ENCODE measurements at regions not wholly inside any gene's neighbourhood (a gene's known extent, or its start where the extent isn't known, plus 50 kb on each side); places are given as distances from the start of the nearest gene placed in this dataset.

- H3K4me3 ChIP-seq (ENCODE audit: low read depth, low read length): no peak overlapping the region
- no peaks in the 10 kb centered on the region for H3K4me1 ChIP-seq (ENCODE audit: insufficient read depth)
- H3K36me3 ChIP-seq (ENCODE audit: insufficient read depth): no peaks in the 10 kb centered on the region
- no peak for DNase-seq (ENCODE audit: extremely low spot score)
- no peak overlapping the region for H3K27ac ChIP-seq (ENCODE audit: low read depth)
Measured at GRCh38 chr12:42760550-42760949, 171.0 kb upstream of the PRICKLE1 start.

GRCh38 chr12:42759622-42760273, 170.2 kb upstream of the PRICKLE1 start:
- no peak overlapping the region for H3K27ac ChIP-seq (ENCODE audit: low read depth)
- 54% methylated on average over 6 of the region's 6 CpGs for WGBS

GRCh38 chr12:42758806-42759205, 169.3 kb upstream of the PRICKLE1 start:
- H3K27ac ChIP-seq (ENCODE audit: low read depth): no peak overlapping the region
- no peaks in the 10 kb centered on the region for H3K4me1 ChIP-seq (ENCODE audit: insufficient read depth)
- 85% methylated on average over 4 of the region's 4 CpGs for WGBS
- no peak overlapping the region for H3K4me3 ChIP-seq (ENCODE audit: low read depth, low read length)
- H3K36me3 ChIP-seq (ENCODE audit: insufficient read depth): no peaks in the 10 kb centered on the region
- DNase-seq (ENCODE audit: extremely low spot score): no peak

More at GRCh38 chr12:42759622-42760273, 170.2 kb upstream of the PRICKLE1 start:
- no peak for DNase-seq (ENCODE audit: extremely low spot score)
- no peaks in the 10 kb centered on the region for H3K36me3 ChIP-seq (ENCODE audit: insufficient read depth)
- H3K4me3 ChIP-seq (ENCODE audit: low read depth, low read length): no peak overlapping the region
- no peaks in the 10 kb centered on the region for H3K4me1 ChIP-seq (ENCODE audit: insufficient read depth)

- no peak for DNase-seq (ENCODE audit: extremely low spot score)
- Histone ChIP-seq H3K36me3 (ENCODE audit: insufficient read depth) (no peaks in the 10 kb centered on the region), H3K4me3 (ENCODE audit: low read depth, low read length) (no peak overlapping the region), H3K4me1 (ENCODE audit: insufficient read depth) (no peaks in the 10 kb centered on the region), H3K27ac (ENCODE audit: low read depth) (no peak overlapping the region)
- 84% methylated on average over 8 of the region's 8 CpGs for WGBS
Measured at GRCh38 chr12:42757624-42758119, 168.1 kb upstream of the PRICKLE1 start.

DNA sequence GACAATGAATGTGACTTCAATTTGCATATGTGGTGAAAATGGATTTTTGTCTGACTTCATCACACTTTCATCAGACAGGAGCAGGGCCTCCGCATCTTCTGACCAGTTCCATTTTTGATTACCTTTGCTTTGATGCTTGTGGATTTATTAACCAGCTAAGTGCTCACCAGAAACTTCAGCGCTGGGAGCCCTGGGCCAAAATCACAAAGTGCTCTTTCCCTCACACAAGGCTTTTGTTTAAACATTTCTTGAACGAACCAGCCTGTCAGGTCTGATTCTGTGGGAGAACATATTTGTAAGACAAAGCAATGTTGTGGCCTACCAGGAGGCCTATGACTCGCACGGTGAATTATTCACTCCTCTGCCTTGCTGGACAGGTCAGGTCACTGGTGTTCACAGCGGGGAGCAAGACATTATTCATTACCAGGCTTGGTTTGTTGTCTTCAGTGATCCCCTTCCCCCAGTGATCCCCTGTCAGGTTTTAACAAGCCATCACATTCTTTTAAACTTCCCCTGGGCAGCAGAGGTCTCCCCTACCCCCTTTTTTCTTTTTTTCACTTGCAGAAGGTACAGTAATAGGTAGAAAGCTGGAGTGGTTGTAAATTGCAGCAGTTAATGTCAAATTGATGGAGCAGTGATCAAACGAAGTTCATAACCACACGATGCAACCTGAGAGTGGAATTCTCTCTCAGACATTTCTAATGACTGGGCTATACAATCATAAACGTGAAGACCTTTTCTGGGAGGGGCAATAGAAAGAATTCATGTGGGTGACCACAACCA, 167.5 kb upstream of the PRICKLE1 start:
- Histone ChIP-seq H3K27ac (ENCODE audit: low read depth) (no peak overlapping the region), H3K4me1 (ENCODE audit: insufficient read depth) (no peaks in the 10 kb centered on the region), H3K36me3 (ENCODE audit: insufficient read depth) (no peaks in the 10 kb centered on the region), H3K4me3 (ENCODE audit: low read depth, low read length) (no peak overlapping the region)
- 68% methylated on average over 9 of the region's 9 CpGs for WGBS
- DNase-seq (ENCODE audit: extremely low spot score): no peak

DNA sequence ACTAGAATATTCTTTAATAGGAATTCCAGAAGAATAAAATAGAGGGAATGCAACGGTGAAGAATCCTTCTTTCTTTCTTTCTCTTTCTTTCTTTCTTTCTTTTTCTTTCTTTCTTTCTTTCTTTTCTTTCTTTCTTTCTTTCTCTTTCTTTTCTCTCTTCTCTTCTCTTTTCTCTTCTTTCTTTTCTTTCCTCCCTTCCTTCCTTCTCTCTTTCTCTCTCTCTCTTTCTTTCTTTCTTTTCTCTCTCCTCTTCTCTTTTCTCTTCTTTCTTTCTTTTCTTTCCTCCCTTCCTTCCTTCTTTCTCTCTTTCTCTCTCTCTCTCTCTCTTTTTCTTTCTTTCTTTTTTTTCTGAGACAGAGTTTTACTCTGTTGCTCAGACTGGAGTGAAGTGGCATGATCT, 160.8 kb upstream of the PRICKLE1 start:
- Histone ChIP-seq H3K36me3 (ENCODE audit: insufficient read depth) (no peaks in the 10 kb centered on the region), H3K4me3 (ENCODE audit: low read depth, low read length) (no peak overlapping the region), H3K4me1 (ENCODE audit: insufficient read depth) (no peaks in the 10 kb centered on the region), H3K27ac (ENCODE audit: low read depth) (no peak overlapping the region)
- DNase-seq (ENCODE audit: extremely low spot score): no peak
- WGBS: 94% methylated on average over 1 of the region's 1 CpG

DNA sequence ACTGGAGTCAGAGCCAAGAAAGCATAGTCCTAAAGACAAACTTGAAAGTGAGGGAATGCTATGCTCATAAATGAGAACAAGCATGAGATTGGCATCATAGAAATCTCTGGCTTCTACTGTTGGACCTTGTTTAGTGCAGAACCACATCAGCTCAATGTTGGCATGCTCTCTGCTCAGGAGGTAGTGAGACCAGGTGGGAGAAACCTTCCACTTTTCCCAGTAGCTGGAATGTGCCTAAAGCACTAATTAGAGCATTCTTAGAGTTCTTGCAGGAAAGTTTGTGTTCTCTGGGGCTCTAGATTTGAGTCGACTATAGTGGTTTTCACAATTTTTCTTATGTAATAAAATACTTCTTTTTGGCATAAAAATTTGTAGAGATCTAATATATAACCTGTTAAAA, 159.7 kb upstream of the PRICKLE1 start:
- Histone ChIP-seq H3K27ac (ENCODE audit: low read depth) (no peak overlapping the region), H3K36me3 (ENCODE audit: insufficient read depth) (no peaks in the 10 kb centered on the region), H3K4me3 (ENCODE audit: low read depth, low read length) (no peak overlapping the region), H3K4me1 (ENCODE audit: insufficient read depth) (no peaks in the 10 kb centered on the region)
- no peak for DNase-seq (ENCODE audit: extremely low spot score)
- WGBS: 89% methylated on average over 1 of the region's 1 CpG

DNA sequence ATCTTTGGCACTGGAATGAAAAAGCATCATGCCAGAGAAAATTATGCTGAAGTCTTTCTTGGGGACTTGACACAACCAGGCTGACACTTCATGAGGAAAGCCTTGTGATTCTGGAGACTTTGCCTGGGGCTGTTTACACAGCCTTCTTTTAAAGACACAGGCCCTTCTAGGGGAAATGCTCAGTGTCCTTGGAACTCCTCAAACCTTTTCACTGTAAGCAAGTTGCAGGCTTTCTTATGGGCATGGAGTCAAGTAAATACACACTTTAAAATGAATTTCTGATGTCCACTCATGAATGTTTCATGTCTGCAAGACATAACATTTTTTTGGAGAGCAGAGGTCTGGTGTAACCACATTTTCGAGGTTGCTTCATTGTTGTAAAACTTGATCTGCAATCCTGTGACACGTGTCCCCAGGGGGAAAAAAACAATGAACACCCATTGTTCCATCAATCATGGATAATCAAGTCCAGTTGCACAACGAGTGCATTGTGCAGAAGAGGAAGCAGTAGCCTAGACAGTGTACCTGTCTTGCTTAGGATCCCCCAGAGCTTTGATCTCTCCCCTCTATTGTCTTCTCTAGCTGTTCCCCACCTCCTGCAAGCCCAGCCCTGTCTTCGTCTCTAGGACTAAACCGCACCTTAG, 155.1 kb upstream of the PRICKLE1 start:
- DNase-seq (ENCODE audit: extremely low spot score): no peak
- H3K27ac ChIP-seq (ENCODE audit: low read depth): no peak overlapping the region
- H3K4me3 ChIP-seq (ENCODE audit: low read depth, low read length): no peak overlapping the region
- no peaks in the 10 kb centered on the region for H3K36me3 ChIP-seq (ENCODE audit: insufficient read depth)
- H3K4me1 ChIP-seq (ENCODE audit: insufficient read depth): no peaks in the 10 kb centered on the region
- 60% methylated on average over 5 of the region's 5 CpGs for WGBS

DNA sequence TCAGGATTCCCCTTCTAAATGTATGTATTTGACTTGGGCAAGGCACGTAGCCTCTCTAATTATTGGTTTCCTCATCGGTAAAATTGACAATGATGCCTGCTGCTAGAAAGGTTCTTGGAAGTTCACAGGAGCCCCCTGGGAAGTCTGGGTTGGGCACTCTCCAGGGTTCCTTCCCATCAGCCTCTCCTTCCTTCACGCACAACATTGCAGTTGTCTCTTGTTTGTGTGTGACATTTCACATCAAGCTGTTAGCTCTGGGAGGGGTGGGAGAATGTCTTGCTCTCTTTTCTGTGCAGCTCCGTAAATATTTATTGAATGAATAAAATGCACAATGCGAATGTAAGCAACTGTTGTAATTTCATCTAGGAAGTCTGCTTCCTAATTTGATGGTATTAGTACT, 153.2 kb upstream of the PRICKLE1 start:
- WGBS: 37% methylated on average over 5 of the region's 5 CpGs
- Histone ChIP-seq H3K4me1 (ENCODE audit: insufficient read depth) (no peaks in the 10 kb centered on the region), H3K27ac (ENCODE audit: low read depth) (no peak overlapping the region), H3K36me3 (ENCODE audit: insufficient read depth) (no peaks in the 10 kb centered on the region), H3K4me3 (ENCODE audit: low read depth, low read length) (no peak overlapping the region)
- no peak for DNase-seq (ENCODE audit: extremely low spot score)

- no peak for DNase-seq (ENCODE audit: extremely low spot score)
- Histone ChIP-seq H3K4me1 (ENCODE audit: insufficient read depth) (no peaks in the 10 kb centered on the region), H3K4me3 (ENCODE audit: low read depth, low read length) (no peak overlapping the region), H3K27ac (ENCODE audit: low read depth) (no peak overlapping the region), H3K36me3 (ENCODE audit: insufficient read depth) (no peaks in the 10 kb centered on the region)
- WGBS: 24% methylated on average over 7 of the region's 7 CpGs
Measured at GRCh38 chr12:42741771-42742510, 152.4 kb upstream of the PRICKLE1 start.

- 84% methylated on average over 2 of the region's 2 CpGs for whole genome bisulfite sequencing
- Histone ChIP-seq H3K27ac (ENCODE audit: low read depth) (no peak overlapping the region), H3K4me1 (ENCODE audit: insufficient read depth) (no peaks in the 10 kb centered on the region)
Measured at GRCh38 chr12:42741091-42741490, 151.5 kb upstream of the PRICKLE1 start.

DNA sequence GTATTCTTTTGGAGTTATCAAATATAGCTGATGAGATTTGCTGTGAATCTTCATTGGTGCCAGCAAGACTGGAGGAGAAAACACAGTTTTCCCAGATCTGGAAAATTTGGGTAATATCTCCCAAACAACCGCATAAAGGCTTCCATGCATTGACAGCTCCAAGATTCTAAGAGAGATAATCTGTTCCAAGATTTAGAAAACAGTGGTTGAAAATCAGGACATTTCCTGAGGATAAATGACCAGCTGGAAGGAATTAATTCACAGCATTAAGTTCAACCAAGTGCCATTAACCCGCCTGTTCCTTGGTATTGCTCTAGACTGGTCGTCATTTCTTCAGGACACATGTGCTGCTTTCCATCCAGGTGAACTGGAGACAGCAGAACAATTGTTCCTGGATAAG, 147.9 kb upstream of the PRICKLE1 start:
- Histone ChIP-seq H3K4me3 (ENCODE audit: low read depth, low read length) (no peak overlapping the region), H3K36me3 (ENCODE audit: insufficient read depth) (no peaks in the 10 kb centered on the region), H3K27ac (ENCODE audit: low read depth) (no peak overlapping the region), H3K4me1 (ENCODE audit: insufficient read depth) (no peaks in the 10 kb centered on the region)
- DNase-seq (ENCODE audit: extremely low spot score): no peak
- 66% methylated on average over 3 of the region's 3 CpGs for WGBS

More at GRCh38 chr12:42741091-42741490, 151.5 kb upstream of the PRICKLE1 start:
- Histone ChIP-seq H3K36me3 (ENCODE audit: insufficient read depth) (no peaks in the 10 kb centered on the region), H3K4me3 (ENCODE audit: low read depth, low read length) (no peak overlapping the region)
- DNase-seq (ENCODE audit: extremely low spot score): no peak

DNA sequence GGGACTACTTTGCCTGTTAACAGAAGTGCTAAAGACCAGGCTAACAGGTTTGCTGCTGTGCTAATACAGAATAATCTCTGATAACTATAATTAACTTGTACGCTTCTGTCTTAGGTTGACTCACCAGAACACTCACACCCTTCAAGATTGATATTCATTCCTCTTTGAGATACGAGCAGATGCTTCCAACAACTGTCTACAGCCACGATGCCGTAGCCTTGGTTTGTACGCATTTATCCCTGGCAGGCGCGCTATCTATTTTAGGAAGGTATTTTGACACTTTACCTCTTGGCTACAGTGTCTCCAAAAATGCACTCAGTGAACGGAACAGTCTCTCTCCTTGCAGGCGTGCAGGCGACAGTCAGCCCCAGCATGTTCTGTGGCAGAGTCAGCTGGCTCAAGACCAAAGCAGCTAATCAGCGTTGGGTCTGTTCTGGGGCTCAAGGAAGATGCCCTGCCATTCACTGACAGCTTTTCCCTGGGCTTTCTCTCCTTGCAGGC, 146.4 kb upstream of the PRICKLE1 start:
- WGBS: 27% methylated on average over 11 of the region's 11 CpGs
- no peak for DNase-seq (ENCODE audit: extremely low spot score)
- Histone ChIP-seq H3K27ac (ENCODE audit: low read depth) (no peak overlapping the region), H3K4me1 (ENCODE audit: insufficient read depth) (no peaks in the 10 kb centered on the region), H3K4me3 (ENCODE audit: low read depth, low read length) (no peak overlapping the region), H3K36me3 (ENCODE audit: insufficient read depth) (no peaks in the 10 kb centered on the region)
